OCI-LY3 (cell line): ENCODE measurements at regions not wholly inside any gene's neighbourhood (a gene's known extent, or its start where the extent isn't known, plus 50 kb on each side); places are given as distances from the start of the nearest gene placed in this dataset.

Experiments used
- EZH2phosphoT487 ChIP-seq: fragments of 200-600 bp; shearing (Covaris generic); IDR thresholded peaks from 2 replicates; pipeline ENCODE4 v1.6.1; 2018; ENCODE audit warnings: antibody characterized with exemption, mixed run types, low read depth
- TF ChIP-seq, protein P1 (sequence below): fragments of 200-600, 300-600 bp; sonication (generic); IDR thresholded peaks from 2 replicates; pipeline ENCODE4 v1.5.1; 2014; ENCODE audit warnings: antibody characterized with exemption, low read length, low read depth

DNA sequence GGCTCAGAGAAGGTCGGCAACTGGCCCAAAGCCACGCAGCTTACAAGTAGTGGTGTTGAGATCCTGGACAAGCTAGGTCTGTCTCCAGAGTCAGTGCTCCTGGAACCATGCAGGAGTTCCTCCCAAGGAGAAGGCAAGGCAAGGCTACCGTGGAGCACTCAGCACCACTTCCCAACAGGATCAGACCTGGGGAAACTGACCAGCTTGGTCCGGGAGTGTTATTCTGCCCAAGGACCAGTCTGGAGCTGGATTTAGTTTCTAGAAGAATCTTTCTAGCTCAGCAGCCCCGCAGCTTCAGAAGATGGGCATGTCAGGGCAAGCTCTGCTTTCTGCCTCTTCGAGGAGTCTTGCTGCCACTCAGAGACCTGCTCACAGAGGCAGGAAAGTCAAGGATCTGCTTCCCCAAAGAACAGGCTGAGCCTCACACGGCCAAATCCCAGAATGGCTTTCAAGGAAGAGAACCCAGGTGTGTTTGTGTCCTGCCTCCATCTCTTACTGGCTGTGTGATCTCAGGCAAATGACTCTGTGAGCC is 302.8 kb downstream of the MATN1 start:
- TF ChIP-seq, protein P1, sequence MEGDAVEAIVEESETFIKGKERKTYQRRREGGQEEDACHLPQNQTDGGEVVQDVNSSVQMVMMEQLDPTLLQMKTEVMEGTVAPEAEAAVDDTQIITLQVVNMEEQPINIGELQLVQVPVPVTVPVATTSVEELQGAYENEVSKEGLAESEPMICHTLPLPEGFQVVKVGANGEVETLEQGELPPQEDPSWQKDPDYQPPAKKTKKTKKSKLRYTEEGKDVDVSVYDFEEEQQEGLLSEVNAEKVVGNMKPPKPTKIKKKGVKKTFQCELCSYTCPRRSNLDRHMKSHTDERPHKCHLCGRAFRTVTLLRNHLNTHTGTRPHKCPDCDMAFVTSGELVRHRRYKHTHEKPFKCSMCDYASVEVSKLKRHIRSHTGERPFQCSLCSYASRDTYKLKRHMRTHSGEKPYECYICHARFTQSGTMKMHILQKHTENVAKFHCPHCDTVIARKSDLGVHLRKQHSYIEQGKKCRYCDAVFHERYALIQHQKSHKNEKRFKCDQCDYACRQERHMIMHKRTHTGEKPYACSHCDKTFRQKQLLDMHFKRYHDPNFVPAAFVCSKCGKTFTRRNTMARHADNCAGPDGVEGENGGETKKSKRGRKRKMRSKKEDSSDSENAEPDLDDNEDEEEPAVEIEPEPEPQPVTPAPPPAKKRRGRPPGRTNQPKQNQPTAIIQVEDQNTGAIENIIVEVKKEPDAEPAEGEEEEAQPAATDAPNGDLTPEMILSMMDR = no peak
- TF ChIP-seq EZH2phosphoT487 = no peak
